MM.1S (cell line): ENCODE measurements at regions not wholly inside any gene's neighbourhood (a gene's known extent, or its start where the extent isn't known, plus 50 kb on each side); places are given as distances from the start of the nearest gene placed in this dataset.

Experiments
- CTCF ChIP-seq: fragments of 300-600 bp; sonication (generic); IDR thresholded peaks from 2 replicates; pipeline ENCODE4 v1.5.1; 2016; ENCODE audit warnings: antibody characterized with exemption, low read length, mixed read lengths
- EZH2phosphoT487 ChIP-seq: fragments of 300-600 bp; sonication (generic); IDR thresholded peaks from 2 replicates; pipeline ENCODE4 v1.6.1; 2018; ENCODE audit warnings: antibody characterized with exemption, low read length

GRCh38 chr7:114148779-114149178 lies 230.0 kb upstream of the PPP1R3A start:
- TF ChIP-seq CTCF = no peak
- no peak for TF ChIP-seq EZH2phosphoT487
